ENCODE measurements at regions not wholly inside any gene's neighbourhood (a gene's known extent, or its start where the extent isn't known, plus 50 kb on each side); places are given as distances from the start of the nearest gene placed in this dataset.

DNA sequence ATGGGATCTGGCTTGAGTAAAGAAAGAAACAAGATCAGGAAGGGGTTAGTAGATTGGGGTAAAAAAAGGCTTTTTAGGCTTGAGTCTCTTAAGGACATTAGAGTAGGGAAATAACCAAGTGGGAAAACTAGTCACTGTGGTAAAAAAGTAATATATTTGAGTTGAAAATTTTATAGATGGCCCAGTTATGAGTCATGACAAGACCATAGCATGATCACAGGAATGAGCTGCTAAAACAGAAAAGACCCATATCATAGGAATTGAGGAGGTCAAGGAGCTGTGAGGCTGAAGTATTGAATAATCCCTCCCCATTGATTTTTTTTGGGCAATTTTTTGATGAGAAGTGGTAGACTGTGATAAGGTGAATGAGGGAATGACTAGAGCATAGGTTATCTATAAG is 69.2 kb upstream of the TBC1D5 start:
- Histone ChIP-seq H3K9me3 (ENCODE audit: low read depth, low read length) (no peaks in the 10 kb centered on the region), H2AFZ (ENCODE audit: low read length) (no peak overlapping the region), H3K36me3 (ENCODE audit: insufficient read depth, low read length) (no peaks in the 10 kb centered on the region), H3K4me3 (ENCODE audit: insufficient read depth, low read length) (no peak overlapping the region), H3K4me1 (ENCODE audit: insufficient read depth, low read length) (peaks cover 19% of the 10 kb centered on the region), H3K27me3 (ENCODE audit: insufficient read depth, low read length) (no peaks in the 10 kb centered on the region), H3K27ac (ENCODE audit: low read depth, low read length) (no peak overlapping the region), H3K4me2 (ENCODE audit: insufficient read depth, low read length) (no peak overlapping the region), H4K20me1 (ENCODE audit: insufficient read depth, low read length) (no peaks in the 10 kb centered on the region), H3K79me2 (ENCODE audit: insufficient read depth, low read length) (no peaks in the 10 kb centered on the region)
- TF ChIP-seq, protein P1, sequence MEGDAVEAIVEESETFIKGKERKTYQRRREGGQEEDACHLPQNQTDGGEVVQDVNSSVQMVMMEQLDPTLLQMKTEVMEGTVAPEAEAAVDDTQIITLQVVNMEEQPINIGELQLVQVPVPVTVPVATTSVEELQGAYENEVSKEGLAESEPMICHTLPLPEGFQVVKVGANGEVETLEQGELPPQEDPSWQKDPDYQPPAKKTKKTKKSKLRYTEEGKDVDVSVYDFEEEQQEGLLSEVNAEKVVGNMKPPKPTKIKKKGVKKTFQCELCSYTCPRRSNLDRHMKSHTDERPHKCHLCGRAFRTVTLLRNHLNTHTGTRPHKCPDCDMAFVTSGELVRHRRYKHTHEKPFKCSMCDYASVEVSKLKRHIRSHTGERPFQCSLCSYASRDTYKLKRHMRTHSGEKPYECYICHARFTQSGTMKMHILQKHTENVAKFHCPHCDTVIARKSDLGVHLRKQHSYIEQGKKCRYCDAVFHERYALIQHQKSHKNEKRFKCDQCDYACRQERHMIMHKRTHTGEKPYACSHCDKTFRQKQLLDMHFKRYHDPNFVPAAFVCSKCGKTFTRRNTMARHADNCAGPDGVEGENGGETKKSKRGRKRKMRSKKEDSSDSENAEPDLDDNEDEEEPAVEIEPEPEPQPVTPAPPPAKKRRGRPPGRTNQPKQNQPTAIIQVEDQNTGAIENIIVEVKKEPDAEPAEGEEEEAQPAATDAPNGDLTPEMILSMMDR (IDR thresholded peaks at IDR 0.05; ENCODE audit: extremely low read depth, low read depth, low read length) = no peak
- no peak for DNase-seq (ENCODE audit: insufficient read length, low spot score, missing footprints)

DNA sequence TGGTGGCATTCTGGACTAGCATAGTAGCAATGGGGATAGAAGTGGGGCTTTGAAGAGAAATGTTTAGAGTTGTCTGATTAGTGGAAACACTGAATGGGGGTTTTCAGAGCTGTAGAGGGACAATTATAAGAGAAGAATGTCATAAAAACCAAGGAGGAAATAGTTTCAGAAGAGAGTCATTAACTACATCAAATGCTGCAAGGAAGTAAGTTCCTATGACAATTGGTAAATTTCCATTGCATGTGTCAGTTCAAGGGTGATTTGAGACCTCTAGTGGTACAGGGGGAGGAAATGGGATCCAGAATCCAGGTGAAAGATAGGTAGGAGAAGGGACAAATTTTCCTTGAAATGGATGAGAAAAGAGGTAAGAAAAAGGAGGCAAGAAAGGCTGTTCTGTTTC is 68.3 kb upstream of the TBC1D5 start:
- peak overlapping the region; percentile 20 for H2AFZ ChIP-seq (ENCODE audit: low read length)
- no peaks in the 10 kb centered on the region for H3K79me2 ChIP-seq (ENCODE audit: insufficient read depth, low read length)
- peak overlapping the region; percentile 6 for H3K4me2 ChIP-seq (ENCODE audit: insufficient read depth, low read length)

DNA sequence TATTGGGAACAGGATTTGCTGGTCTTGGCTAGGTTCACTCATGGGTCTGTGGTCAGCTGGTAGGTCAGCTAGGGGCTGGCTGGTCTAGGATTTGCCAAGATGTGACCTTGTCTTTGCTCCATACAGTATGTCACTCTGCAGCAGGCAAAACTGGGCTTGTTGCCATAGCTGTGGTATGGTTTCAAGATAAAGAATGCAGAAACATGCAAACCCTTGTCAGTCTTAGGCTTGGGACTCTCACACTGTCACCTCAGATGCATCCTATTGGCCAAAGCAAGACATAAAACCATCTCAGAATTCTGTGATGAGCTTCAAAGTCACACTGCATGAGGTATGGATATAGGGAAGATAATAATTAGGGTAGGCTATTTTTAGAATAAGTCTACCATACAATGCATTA is 66.6 kb upstream of the TBC1D5 start:
- TF ChIP-seq, protein P1 (IDR thresholded peaks at IDR 0.05; ENCODE audit: extremely low read depth, low read depth, low read length) = no peak
- Histone ChIP-seq H3K27me3 (ENCODE audit: insufficient read depth, low read length) (no peaks in the 10 kb centered on the region), H3K4me1 (ENCODE audit: insufficient read depth, low read length) (peaks cover 19% of the 10 kb centered on the region), H3K4me2 (ENCODE audit: insufficient read depth, low read length) (no peak overlapping the region), H3K27ac (ENCODE audit: low read depth, low read length) (no peak overlapping the region), H3K79me2 (ENCODE audit: insufficient read depth, low read length) (no peaks in the 10 kb centered on the region), H4K20me1 (ENCODE audit: insufficient read depth, low read length) (no peaks in the 10 kb centered on the region), H2AFZ (ENCODE audit: low read length) (no peak overlapping the region), H3K36me3 (ENCODE audit: insufficient read depth, low read length) (no peaks in the 10 kb centered on the region), H3K4me3 (ENCODE audit: insufficient read depth, low read length) (no peak overlapping the region), H3K9me3 (ENCODE audit: low read depth, low read length) (no peaks in the 10 kb centered on the region)
- DNase-seq (ENCODE audit: insufficient read length, low spot score, missing footprints) = no peak

More for the DNA sequence above, 68.3 kb upstream of the TBC1D5 start:
- H3K4me1 ChIP-seq (ENCODE audit: insufficient read depth, low read length) = peaks cover 19% of the 10 kb centered on the region
- no peaks in the 10 kb centered on the region for H3K9me3 ChIP-seq (ENCODE audit: low read depth, low read length)
- no peak overlapping the region for H3K4me3 ChIP-seq (ENCODE audit: insufficient read depth, low read length)
- H3K36me3 ChIP-seq (ENCODE audit: insufficient read depth, low read length) = no peaks in the 10 kb centered on the region
- no peaks in the 10 kb centered on the region for H4K20me1 ChIP-seq (ENCODE audit: insufficient read depth, low read length)
- H3K27ac ChIP-seq (ENCODE audit: low read depth, low read length) = no peak overlapping the region
- DNase-seq (ENCODE audit: insufficient read length, low spot score, missing footprints) = peak; percentile 92
- H3K27me3 ChIP-seq (ENCODE audit: insufficient read depth, low read length) = no peaks in the 10 kb centered on the region
- TF ChIP-seq, protein P1 (IDR thresholded peaks at IDR 0.05; ENCODE audit: extremely low read depth, low read depth, low read length) = peak; percentile 37

DNA sequence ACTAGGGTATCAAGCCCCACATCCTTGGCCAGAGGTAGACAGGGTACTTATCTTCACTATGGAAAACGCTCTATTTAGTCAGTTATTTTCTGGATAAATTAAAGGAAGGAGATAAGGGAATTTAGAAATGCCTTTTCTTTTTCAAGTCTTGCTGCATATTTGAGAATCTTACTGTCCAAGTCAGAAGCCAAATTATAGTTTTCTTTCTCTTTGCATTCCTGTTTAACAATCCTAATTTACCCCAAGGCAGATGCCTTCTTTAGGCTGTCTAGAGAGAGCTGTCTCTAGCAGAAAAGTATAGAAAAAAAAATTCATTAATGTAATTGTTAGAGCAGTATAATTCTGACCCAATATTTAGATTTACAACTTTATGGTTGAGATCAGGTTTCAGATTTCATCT is 64.4 kb upstream of the TBC1D5 start:
- Histone ChIP-seq H3K27ac (ENCODE audit: low read depth, low read length) (no peak overlapping the region), H3K9me3 (ENCODE audit: low read depth, low read length) (no peaks in the 10 kb centered on the region), H3K79me2 (ENCODE audit: insufficient read depth, low read length) (no peaks in the 10 kb centered on the region), H3K36me3 (ENCODE audit: insufficient read depth, low read length) (no peaks in the 10 kb centered on the region), H4K20me1 (ENCODE audit: insufficient read depth, low read length) (no peaks in the 10 kb centered on the region), H3K27me3 (ENCODE audit: insufficient read depth, low read length) (no peaks in the 10 kb centered on the region), H3K4me1 (ENCODE audit: insufficient read depth, low read length) (peaks cover 19% of the 10 kb centered on the region), H3K4me2 (ENCODE audit: insufficient read depth, low read length) (no peak overlapping the region), H3K4me3 (ENCODE audit: insufficient read depth, low read length) (no peak overlapping the region), H2AFZ (ENCODE audit: low read length) (no peak overlapping the region)
- TF ChIP-seq, protein P1 (IDR thresholded peaks at IDR 0.05; ENCODE audit: extremely low read depth, low read depth, low read length) = no peak
- DNase-seq (ENCODE audit: insufficient read length, low spot score, missing footprints) = no peak
